ENCODE measurements at regions not wholly inside any gene's neighbourhood (a gene's known extent, or its start where the extent isn't known, plus 50 kb on each side); places are given as distances from the start of the nearest gene placed in this dataset.

DNA sequence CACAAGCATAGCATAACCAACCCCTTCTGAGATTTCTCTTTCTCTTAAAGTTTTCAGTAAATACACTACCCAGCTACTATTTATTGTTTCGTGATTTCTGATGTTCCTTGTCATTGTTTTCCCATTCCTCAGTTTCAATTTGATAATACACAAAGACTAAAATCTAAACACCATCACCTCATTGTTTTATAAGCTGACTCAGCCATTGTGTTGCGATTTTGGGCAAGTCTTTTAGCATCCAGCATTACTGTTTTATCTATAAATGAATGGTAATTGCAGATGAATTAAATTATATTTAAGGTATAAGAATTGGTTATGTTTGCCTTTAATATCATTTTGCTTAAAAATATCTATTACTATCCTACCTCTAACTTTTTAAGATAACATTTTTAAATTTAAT, 1308.5 kb downstream of the PLA2G4A start:
- no peaks in the 10 kb centered on the region for H3K79me2 ChIP-seq (ENCODE audit: low read depth)
- no peaks in the 10 kb centered on the region; the same call in 1 of the 2 replicates for H3K9me2 ChIP-seq (ENCODE audit: insufficient read depth)
- H3K9me3 ChIP-seq (ENCODE audit: insufficient read depth, low read depth) = no peaks in the 10 kb centered on the region
- H3K27ac ChIP-seq = no peak overlapping the region
- no peak overlapping the region for H3K4me3 ChIP-seq
- BruUV-seq (replicated peaks) = no TSS peak
- intact Hi-C loops (cut with micrococcal nuclease; ENCODE audit: unreplicated experiment) = no loop called here
- DNase-seq = no peak
- no peaks in the 10 kb centered on the region for H4K20me1 ChIP-seq (ENCODE audit: insufficient read depth)
- ChIA-PET CTCF (no interaction called here), POLR2A (ENCODE audit: unreplicated experiment) (no interaction called here)
- no peaks in the 10 kb centered on the region for H3K36me3 ChIP-seq (ENCODE audit: low read depth)
- TF ChIP-seq, protein P1, sequence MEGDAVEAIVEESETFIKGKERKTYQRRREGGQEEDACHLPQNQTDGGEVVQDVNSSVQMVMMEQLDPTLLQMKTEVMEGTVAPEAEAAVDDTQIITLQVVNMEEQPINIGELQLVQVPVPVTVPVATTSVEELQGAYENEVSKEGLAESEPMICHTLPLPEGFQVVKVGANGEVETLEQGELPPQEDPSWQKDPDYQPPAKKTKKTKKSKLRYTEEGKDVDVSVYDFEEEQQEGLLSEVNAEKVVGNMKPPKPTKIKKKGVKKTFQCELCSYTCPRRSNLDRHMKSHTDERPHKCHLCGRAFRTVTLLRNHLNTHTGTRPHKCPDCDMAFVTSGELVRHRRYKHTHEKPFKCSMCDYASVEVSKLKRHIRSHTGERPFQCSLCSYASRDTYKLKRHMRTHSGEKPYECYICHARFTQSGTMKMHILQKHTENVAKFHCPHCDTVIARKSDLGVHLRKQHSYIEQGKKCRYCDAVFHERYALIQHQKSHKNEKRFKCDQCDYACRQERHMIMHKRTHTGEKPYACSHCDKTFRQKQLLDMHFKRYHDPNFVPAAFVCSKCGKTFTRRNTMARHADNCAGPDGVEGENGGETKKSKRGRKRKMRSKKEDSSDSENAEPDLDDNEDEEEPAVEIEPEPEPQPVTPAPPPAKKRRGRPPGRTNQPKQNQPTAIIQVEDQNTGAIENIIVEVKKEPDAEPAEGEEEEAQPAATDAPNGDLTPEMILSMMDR (conservative IDR thresholded peaks at IDR 0.05) = no peak
- TF ChIP-seq EZH2 (IDR thresholded peaks at IDR 0.05; ENCODE audit: low read depth) = no peak
- H3K4me1 ChIP-seq (replicated peaks; ENCODE audit: insufficient read depth) = no peaks in the 10 kb centered on the region
- H3K27me3 ChIP-seq (ENCODE audit: insufficient read depth, low read depth) = no peaks in the 10 kb centered on the region
- no peak overlapping the region for H3K4me2 ChIP-seq
- H3F3A ChIP-seq (ENCODE audit: insufficient read depth, low read depth) = no peaks in the 10 kb centered on the region
- no peak overlapping the region for H2AFZ ChIP-seq

DNA sequence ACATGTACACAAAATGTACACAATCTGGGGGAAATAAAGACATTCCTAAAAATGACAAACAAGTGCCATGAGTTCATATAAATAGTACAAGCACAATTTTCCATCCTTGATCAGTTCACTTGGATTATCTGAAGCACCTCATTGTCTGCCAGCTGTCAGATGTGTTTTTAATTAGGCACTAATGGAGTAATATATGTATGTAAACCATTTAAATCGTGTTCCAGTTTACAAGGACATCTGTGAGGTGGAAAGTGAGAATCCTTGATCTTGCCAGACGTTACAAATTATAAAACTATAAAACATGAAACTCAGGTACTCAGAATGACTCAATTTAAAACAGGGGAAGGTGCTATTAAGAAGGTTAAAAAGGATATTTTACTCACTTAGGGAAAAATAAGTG, 1312.2 kb downstream of the PLA2G4A start:
- DNase-seq = no peak
- no peaks in the 10 kb centered on the region for H3K79me2 ChIP-seq (ENCODE audit: low read depth)
- H4K20me1 ChIP-seq (ENCODE audit: insufficient read depth) = no peaks in the 10 kb centered on the region
- H3K4me2 ChIP-seq = no peak overlapping the region
- H3F3A ChIP-seq (ENCODE audit: insufficient read depth, low read depth) = no peaks in the 10 kb centered on the region
- no peaks in the 10 kb centered on the region; the same call in 1 of the 2 replicates for H3K9me2 ChIP-seq (ENCODE audit: insufficient read depth)
- TF ChIP-seq, protein P1 (conservative IDR thresholded peaks at IDR 0.05) = no peak
- TF ChIP-seq EZH2 (IDR thresholded peaks at IDR 0.05; ENCODE audit: low read depth) = no peak
- no peaks in the 10 kb centered on the region for H3K9me3 ChIP-seq (ENCODE audit: insufficient read depth, low read depth)
- POLR2A ChIA-PET (ENCODE audit: unreplicated experiment) = no interaction called here
- H3K4me3 ChIP-seq = no peak overlapping the region
- intact Hi-C loops (cut with micrococcal nuclease; ENCODE audit: unreplicated experiment) = no loop called here
- no peak overlapping the region for H3K27ac ChIP-seq
- no peak overlapping the region for H2AFZ ChIP-seq
- H3K4me1 ChIP-seq (replicated peaks; ENCODE audit: insufficient read depth) = no peaks in the 10 kb centered on the region
- BruUV-seq (replicated peaks) = no TSS peak
- no peaks in the 10 kb centered on the region for H3K27me3 ChIP-seq (ENCODE audit: insufficient read depth, low read depth)
- H3K36me3 ChIP-seq (ENCODE audit: low read depth) = no peaks in the 10 kb centered on the region
- CTCF ChIA-PET = no interaction called here

DNA sequence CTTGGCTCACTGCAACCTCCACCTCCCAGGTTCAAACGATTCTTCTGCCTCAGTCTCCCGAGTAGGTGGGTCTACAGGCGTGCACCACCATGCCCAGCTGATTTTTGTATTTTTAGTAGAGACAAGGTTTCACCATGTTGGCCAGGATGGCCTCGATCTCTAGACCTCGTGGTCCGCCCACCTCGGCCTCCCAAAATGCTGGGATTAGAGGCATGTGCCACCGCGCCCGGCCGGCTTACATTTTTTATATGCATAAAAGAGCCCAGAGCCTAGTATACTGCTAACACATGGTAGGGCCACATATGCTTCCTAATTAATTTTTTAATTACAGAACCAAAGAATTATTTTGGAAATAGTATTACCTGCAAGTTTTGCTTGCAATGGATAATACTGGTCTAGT, 1325.4 kb downstream of the PLA2G4A start:
- Histone ChIP-seq H3K27ac (no peak overlapping the region), H3K79me2 (ENCODE audit: low read depth) (no peaks in the 10 kb centered on the region), H3K9me3 (ENCODE audit: insufficient read depth, low read depth) (no peaks in the 10 kb centered on the region), H3F3A (ENCODE audit: insufficient read depth, low read depth) (no peaks in the 10 kb centered on the region), H3K4me3 (no peak overlapping the region), H3K4me2 (no peak overlapping the region), H3K27me3 (ENCODE audit: insufficient read depth, low read depth) (no peaks in the 10 kb centered on the region), H3K9me2 (ENCODE audit: insufficient read depth) (no peaks in the 10 kb centered on the region), H4K20me1 (ENCODE audit: insufficient read depth) (no peaks in the 10 kb centered on the region), H3K36me3 (ENCODE audit: low read depth) (no peaks in the 10 kb centered on the region), H2AFZ (no peak overlapping the region), H3K4me1 (replicated peaks; ENCODE audit: insufficient read depth) (no peaks in the 10 kb centered on the region)
- intact Hi-C loops (cut with micrococcal nuclease; ENCODE audit: unreplicated experiment) = no loop called here
- CTCF ChIA-PET = no interaction called here
- BruUV-seq (replicated peaks) = no TSS peak
- POLR2A ChIA-PET (ENCODE audit: unreplicated experiment) = no interaction called here
- TF ChIP-seq, protein P1 (conservative IDR thresholded peaks at IDR 0.05) = no peak
- no peak for TF ChIP-seq EZH2 (IDR thresholded peaks at IDR 0.05; ENCODE audit: low read depth)
- DNase-seq = no peak

Data from PC-9 (cell line).